ENCODE measurements at regions not wholly inside any gene's neighbourhood (a gene's known extent, or its start where the extent isn't known, plus 50 kb on each side); places are given as distances from the start of the nearest gene placed in this dataset.
"Not testable (repeated sequence)": the region's sequence is repeated elsewhere in the genome, so short reads cannot be mapped to it uniquely, and the experiment has no call there.

DNA sequence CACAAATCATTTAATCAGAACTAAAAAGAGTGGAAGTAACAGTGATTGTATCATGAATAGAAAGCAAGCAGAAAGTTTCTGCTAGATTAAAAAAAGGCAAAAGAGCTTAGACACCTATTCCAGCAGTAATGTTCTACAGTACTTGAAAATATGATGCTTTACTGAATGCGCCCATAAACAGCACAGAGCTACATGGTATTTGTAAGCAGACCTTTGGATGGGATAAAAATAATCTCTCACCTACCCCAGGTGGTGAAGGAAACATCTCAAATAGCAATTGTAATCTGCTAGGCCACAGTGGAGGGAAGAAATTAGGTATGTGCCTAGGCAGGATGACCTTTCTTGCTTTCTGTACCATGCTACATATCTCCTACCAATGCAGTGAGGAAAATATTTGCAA is 280.9 kb upstream of the PRKX start:
- no peak for DNase-seq
- intact Hi-C loops (cut with micrococcal nuclease) = no loop called here
- H3K27me3 Mint-ChIP-seq = no peaks in the 10 kb centered on the region
- TF ChIP-seq, protein P1, sequence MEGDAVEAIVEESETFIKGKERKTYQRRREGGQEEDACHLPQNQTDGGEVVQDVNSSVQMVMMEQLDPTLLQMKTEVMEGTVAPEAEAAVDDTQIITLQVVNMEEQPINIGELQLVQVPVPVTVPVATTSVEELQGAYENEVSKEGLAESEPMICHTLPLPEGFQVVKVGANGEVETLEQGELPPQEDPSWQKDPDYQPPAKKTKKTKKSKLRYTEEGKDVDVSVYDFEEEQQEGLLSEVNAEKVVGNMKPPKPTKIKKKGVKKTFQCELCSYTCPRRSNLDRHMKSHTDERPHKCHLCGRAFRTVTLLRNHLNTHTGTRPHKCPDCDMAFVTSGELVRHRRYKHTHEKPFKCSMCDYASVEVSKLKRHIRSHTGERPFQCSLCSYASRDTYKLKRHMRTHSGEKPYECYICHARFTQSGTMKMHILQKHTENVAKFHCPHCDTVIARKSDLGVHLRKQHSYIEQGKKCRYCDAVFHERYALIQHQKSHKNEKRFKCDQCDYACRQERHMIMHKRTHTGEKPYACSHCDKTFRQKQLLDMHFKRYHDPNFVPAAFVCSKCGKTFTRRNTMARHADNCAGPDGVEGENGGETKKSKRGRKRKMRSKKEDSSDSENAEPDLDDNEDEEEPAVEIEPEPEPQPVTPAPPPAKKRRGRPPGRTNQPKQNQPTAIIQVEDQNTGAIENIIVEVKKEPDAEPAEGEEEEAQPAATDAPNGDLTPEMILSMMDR (IDR thresholded peaks at IDR 0.05) = no peak
- ChIA-PET POLR2A (no interaction called here), CTCF (no interaction called here)
- H3K9me3 Mint-ChIP-seq = no peaks in the 10 kb centered on the region
- no peak overlapping the region for H3K4me3 Mint-ChIP-seq
- no peaks in the 10 kb centered on the region for H3K36me3 Mint-ChIP-seq (ENCODE audit: low read depth)
- H3K4me1 Mint-ChIP-seq (ENCODE audit: low read depth) = no peaks in the 10 kb centered on the region
- ATAC-seq = no peak
- H3K27ac Mint-ChIP-seq = no peak overlapping the region

DNA sequence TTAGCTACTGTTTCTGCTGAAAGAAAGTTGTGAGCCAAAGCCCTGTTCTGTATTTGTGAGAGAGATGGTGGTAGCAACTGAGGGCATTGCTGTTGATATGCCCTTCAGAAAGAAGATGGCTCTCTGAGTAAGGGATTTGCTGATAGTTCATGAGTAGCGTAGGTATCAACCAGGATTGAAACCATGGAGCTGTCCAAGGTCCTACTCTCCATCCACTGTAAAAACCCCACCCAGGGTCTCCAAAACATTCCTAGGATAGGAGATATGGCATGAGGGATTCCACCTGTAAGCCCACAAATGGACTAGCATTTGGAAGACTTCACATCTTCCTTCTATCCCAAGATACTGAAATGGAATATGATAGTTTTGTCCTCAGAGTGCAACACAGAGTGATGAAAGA is 277.1 kb upstream of the PRKX start:
- DNase-seq = no peak
- no peak for ATAC-seq
- Mint-ChIP-seq H3K27ac (no peak overlapping the region), H3K27me3 (no peaks in the 10 kb centered on the region), H3K4me1 (ENCODE audit: low read depth) (no peaks in the 10 kb centered on the region), H3K36me3 (ENCODE audit: low read depth) (no peaks in the 10 kb centered on the region), H3K4me3 (no peak overlapping the region), H3K9me3 (no peaks in the 10 kb centered on the region)
- ChIA-PET CTCF (no interaction called here), POLR2A (no interaction called here)
- intact Hi-C loops (cut with micrococcal nuclease) = no loop called here
- TF ChIP-seq, protein P1 (IDR thresholded peaks at IDR 0.05) = no peak

DNA sequence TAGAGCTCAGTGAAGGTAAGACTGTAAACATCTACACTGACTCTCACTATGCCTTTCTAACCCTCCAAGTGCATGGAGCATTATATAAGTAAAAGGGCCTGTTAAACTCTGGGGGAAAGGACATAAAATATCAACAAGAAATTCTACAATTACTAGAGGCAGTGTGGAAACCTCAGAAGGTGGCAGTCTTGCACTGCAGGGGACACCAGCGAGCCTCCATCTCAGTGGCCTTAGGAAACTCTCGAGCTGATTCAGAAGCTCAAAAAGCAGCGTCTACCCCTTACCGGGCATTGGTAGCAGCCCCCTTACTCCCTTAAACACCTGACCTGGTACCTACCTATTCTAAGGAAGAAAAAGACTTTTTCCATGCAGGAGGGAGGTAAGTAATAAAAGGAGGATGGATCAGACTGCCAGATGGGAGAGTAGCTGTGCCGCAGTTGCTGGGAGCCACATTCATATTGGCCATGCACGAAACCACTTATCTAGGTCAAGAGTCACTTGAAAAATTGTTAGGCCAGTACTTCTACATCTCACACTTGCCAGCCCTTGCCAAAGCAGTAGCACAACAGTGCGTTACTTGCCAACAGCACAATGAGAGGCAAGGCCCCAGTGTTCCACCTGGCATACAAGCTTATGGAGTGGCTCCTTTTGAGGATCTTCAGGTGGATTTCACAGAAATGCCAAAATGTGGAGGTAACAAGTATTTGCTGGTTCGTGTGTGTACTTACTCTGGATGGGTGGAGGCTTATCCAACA is 258.8 kb upstream of the PRKX start:
- H3K4me1 Mint-ChIP-seq (ENCODE audit: low read depth); H3K27me3 Mint-ChIP-seq; H3K27ac Mint-ChIP-seq; DNase-seq; CTCF ChIA-PET; H3K9me3 Mint-ChIP-seq; POLR2A ChIA-PET; H3K36me3 Mint-ChIP-seq (ENCODE audit: low read depth); ATAC-seq; H3K4me3 Mint-ChIP-seq; intact Hi-C loops (cut with micrococcal nuclease): not testable (repeated sequence)

DNA sequence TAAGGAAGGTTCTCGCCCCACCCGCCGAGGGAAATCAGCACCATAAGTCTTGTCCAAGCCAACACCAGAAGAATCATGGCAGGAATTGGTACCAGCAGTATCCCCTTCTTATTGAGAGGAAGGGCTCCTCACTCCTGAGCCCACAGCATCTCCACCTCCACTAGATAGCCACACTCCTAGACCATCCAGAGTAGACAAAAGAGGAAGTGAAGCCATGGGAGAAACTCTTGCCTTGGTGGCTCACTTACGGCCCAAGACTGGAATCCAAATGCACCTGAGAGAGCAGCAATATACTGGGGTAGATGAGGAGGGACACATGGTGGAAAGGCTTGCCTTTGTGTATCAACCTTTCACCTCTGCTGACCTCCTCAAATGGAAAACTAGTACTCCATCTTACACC is 255.3 kb upstream of the PRKX start:
- no peaks in the 10 kb centered on the region for H3K9me3 Mint-ChIP-seq
- POLR2A ChIA-PET = no interaction called here
- H3K4me3 Mint-ChIP-seq = no peak overlapping the region
- no peak overlapping the region for H3K27ac Mint-ChIP-seq
- TF ChIP-seq, protein P1 (IDR thresholded peaks at IDR 0.05) = no peak
- no peak for DNase-seq
- H3K36me3 Mint-ChIP-seq (ENCODE audit: low read depth) = no peaks in the 10 kb centered on the region
- intact Hi-C loops (cut with micrococcal nuclease) = no loop called here
- no peak for ATAC-seq
- no peaks in the 10 kb centered on the region for H3K4me1 Mint-ChIP-seq (ENCODE audit: low read depth)
- CTCF ChIA-PET = no interaction called here
- no peaks in the 10 kb centered on the region for H3K27me3 Mint-ChIP-seq

DNA sequence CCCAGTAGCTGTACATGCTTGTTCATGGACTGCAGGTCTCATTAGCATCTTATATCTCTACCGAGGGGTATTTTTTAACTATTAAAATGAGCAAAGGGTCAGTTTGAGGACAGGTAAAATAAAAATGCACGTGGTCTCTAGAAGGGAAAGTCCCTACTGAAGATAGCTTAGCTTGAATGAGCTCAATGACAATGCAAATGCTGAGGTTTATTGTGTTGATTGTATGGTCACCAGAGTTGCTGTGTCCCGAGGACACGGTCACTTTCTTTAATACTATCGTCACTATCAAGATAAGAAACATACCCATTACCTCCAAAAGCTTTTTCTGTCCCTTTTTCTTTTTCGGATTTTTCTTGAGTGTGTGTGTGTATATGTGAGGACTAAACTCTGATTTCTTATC is 250.5 kb upstream of the PRKX start:
- H3K36me3 Mint-ChIP-seq (ENCODE audit: low read depth) = no peaks in the 10 kb centered on the region
- peaks cover 4% of the 10 kb centered on the region for H3K4me1 Mint-ChIP-seq (ENCODE audit: low read depth)
- TF ChIP-seq, protein P1 (IDR thresholded peaks at IDR 0.05) = no peak
- H3K9me3 Mint-ChIP-seq = no peaks in the 10 kb centered on the region
- ChIA-PET CTCF (interaction anchor here (1.4 kb wide), 1 partner anchor 22 kb away, joined by 4 read pairs; no protein-coding TSS in a partner anchor), POLR2A (no interaction called here)
- H3K27me3 Mint-ChIP-seq = peaks cover 4% of the 10 kb centered on the region
- ATAC-seq (no peak), DNase-seq (no peak)
- intact Hi-C loops (cut with micrococcal nuclease) = no loop called here
- no peak overlapping the region for H3K27ac Mint-ChIP-seq
- H3K4me3 Mint-ChIP-seq = no peak overlapping the region
